ENCODE measurements at regions not wholly inside any gene's neighbourhood (a gene's known extent, or its start where the extent isn't known, plus 50 kb on each side); places are given as distances from the start of the nearest gene placed in this dataset.
"Not testable (repeated sequence)": the region's sequence is repeated elsewhere in the genome, so short reads cannot be mapped to it uniquely, and the experiment has no call there.

DNA sequence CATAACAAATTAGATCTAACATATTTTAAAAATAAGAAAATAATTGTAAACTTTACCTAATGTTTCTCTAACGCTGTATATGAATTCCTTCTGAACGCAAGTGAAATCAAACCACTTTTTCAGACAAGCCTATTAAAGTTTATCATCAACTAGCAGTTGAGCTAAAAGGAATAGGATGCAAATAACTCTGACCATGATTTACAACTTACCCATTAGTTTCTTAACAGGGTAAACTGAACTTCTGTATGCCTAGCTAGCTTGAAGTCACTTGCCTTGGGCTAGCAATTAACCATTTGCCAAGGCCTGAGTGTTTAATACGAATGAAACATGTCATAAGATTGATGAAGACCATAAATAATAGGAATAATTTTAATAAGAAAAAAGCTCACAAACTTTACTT, 762.7 kb upstream of the ARRDC3 start:
- no peak for TF ChIP-seq CTCF (IDR thresholded peaks at IDR 0.05)
- DNase-seq (no peak), ATAC-seq (no peak)
- intact Hi-C loops (cut with DNase I), result no loop called here
- H3K27ac ChIP-seq, result no peak overlapping the region
- no peaks in the 10 kb centered on the region for H3K27me3 ChIP-seq (ENCODE audit: insufficient read depth in 3 of 3, low read length in 2 of 3)
- WGBS, 3 donors, result 57 to 68% (median 67%) methylated on average over 3 of the region's 3 CpGs
- H3K4me3 ChIP-seq, result no peak overlapping the region
- no peaks in the 10 kb centered on the region for H3K9me3 ChIP-seq
- H3K4me1 ChIP-seq, result no peaks in the 10 kb centered on the region
- H3K36me3 ChIP-seq (ENCODE audit: insufficient read depth in 1 of 2, low read depth in 1 of 2), result no peaks in the 10 kb centered on the region

DNA sequence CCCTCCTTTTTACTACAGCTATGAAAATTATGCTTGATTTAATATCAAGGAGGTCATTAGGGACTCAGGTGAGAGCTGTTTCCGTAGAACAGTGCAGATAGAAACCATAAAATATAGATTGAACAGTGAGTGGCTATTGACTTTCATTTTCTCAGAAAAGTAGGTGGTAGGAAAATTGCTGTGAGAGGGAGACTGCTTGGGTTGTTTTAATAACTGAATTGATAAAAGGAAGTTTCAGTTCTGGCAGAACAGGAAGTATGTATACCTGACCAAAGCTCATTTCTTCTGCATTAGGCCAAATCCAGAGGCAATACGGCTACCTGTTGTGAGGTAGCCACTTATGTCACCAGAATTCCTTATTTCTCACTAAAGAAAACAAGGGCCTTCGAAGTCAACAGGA, 761.7 kb upstream of the ARRDC3 start:
- Histone ChIP-seq H3K27me3 (ENCODE audit: insufficient read depth in 3 of 3, low read length in 2 of 3) (no peaks in the 10 kb centered on the region), H3K4me3 (no peak overlapping the region), H3K4me1 (no peaks in the 10 kb centered on the region), H3K36me3 (ENCODE audit: insufficient read depth in 1 of 2, low read depth in 1 of 2) (no peaks in the 10 kb centered on the region), H3K9me3 (no peaks in the 10 kb centered on the region), H3K27ac (no peak overlapping the region)
- no peak for TF ChIP-seq CTCF (IDR thresholded peaks at IDR 0.05)
- DNase-seq (no peak), ATAC-seq (no peak)
- 48 to 51% (median 49%) methylated on average over 3 of the region's 3 CpGs for WGBS, 3 donors
- intact Hi-C loops (cut with DNase I), result no loop called here

GRCh38 chr5:92132294-92132908, 749.3 kb upstream of the ARRDC3 start:
- ATAC-seq; H3K27ac ChIP-seq; H3K9me3 ChIP-seq; H3K27me3 ChIP-seq (ENCODE audit: insufficient read depth in 3 of 3, low read length in 2 of 3); H3K4me1 ChIP-seq; DNase-seq; H3K4me3 ChIP-seq; H3K36me3 ChIP-seq (ENCODE audit: insufficient read depth in 1 of 2, low read depth in 1 of 2); intact Hi-C loops (cut with DNase I): not testable (repeated sequence)
- WGBS, 3 donors, result 75 to 77% (median 76%) methylated on average over 5 of the region's 5 CpGs

- no peaks in the 10 kb centered on the region for H3K4me1 ChIP-seq
- intact Hi-C loops (cut with DNase I), result no loop called here
- ATAC-seq (no peak), DNase-seq (no peak)
- no peaks in the 10 kb centered on the region for H3K36me3 ChIP-seq (ENCODE audit: insufficient read depth in 1 of 2, low read depth in 1 of 2)
- H3K27me3 ChIP-seq (ENCODE audit: insufficient read depth in 3 of 3, low read length in 2 of 3), result no peaks in the 10 kb centered on the region
- TF ChIP-seq CTCF (IDR thresholded peaks at IDR 0.05), result no peak
- H3K4me3 ChIP-seq, result no peak overlapping the region
- H3K27ac ChIP-seq, result no peak overlapping the region
- 76 to 83% (median 77%) methylated on average over 1 of the region's 1 CpG for WGBS, 3 donors
- H3K9me3 ChIP-seq, result no peaks in the 10 kb centered on the region
Observed at GRCh38 chr5:92126182-92126581, 743.1 kb upstream of the ARRDC3 start.

DNA sequence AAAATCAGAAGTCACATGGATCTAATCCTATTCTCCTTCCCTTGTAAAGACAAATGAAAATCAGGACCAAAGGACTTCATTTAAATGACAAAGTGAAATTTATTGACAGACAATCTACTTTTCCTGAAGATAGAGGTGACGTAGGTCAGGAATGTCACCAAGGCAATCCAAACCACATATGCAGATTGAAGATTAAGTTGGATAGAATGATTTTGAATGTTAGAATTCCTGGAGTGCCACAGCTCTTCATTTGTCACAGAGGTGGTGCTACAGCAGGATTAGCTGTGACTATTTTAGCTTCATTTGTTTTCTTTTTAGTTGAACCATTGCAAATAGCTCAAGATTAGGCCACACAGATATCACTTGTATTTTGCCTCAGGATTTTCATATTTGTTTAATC, 736.0 kb upstream of the ARRDC3 start:
- DNase-seq (no peak), ATAC-seq (no peak)
- Histone ChIP-seq H3K27me3 (ENCODE audit: insufficient read depth in 3 of 3, low read length in 2 of 3) (no peaks in the 10 kb centered on the region), H3K36me3 (ENCODE audit: insufficient read depth in 1 of 2, low read depth in 1 of 2) (no peaks in the 10 kb centered on the region), H3K9me3 (no peaks in the 10 kb centered on the region), H3K4me3 (no peak overlapping the region), H3K27ac (no peak overlapping the region), H3K4me1 (no peaks in the 10 kb centered on the region)
- intact Hi-C loops (cut with DNase I), result no loop called here
- TF ChIP-seq CTCF (IDR thresholded peaks at IDR 0.05), result no peak
- 70 to 90% (median 77%) methylated on average over 1 of the region's 1 CpG for WGBS, 3 donors
